ENCODE measurements at regions not wholly inside any gene's neighbourhood (a gene's known extent, or its start where the extent isn't known, plus 50 kb on each side); places are given as distances from the start of the nearest gene placed in this dataset.

GRCh38 chr4:138756519-138756918 is 259.1 kb upstream of the NOCT start:
- DNase-seq (ENCODE audit: low read depth, low spot score) = no peak

- no peak for DNase-seq (ENCODE audit: low read depth, low spot score)
These were observed 264.3 kb upstream of the NOCT start for GRCh38 chr4:138751309-138751708.

- no peak for DNase-seq (ENCODE audit: low read depth, low spot score)
These were observed 266.3 kb upstream of the NOCT start for GRCh38 chr4:138749303-138749702.

GRCh38 chr4:138741766-138742377 is 273.7 kb upstream of the NOCT start:
- no peak for DNase-seq (ENCODE audit: low read depth, low spot score)

- no peak for DNase-seq (ENCODE audit: low read depth, low spot score)
These were observed 274.5 kb upstream of the NOCT start for GRCh38 chr4:138740816-138741745.

- no peak for DNase-seq (ENCODE audit: low read depth, low spot score)
These were observed 279.2 kb upstream of the NOCT start for GRCh38 chr4:138736362-138736761.

GRCh38 chr4:138734746-138735145 is 280.8 kb upstream of the NOCT start:
- DNase-seq (ENCODE audit: low read depth, low spot score) = peak; percentile 17

GRCh38 chr4:138728566-138728965 is 287.0 kb upstream of the NOCT start:
- DNase-seq (ENCODE audit: low read depth, low spot score) = no peak

- no peak for DNase-seq (ENCODE audit: low read depth, low spot score)
These were observed 287.9 kb upstream of the NOCT start for GRCh38 chr4:138727731-138728130.

- DNase-seq (ENCODE audit: low read depth, low spot score) = no peak
These were observed 291.1 kb upstream of the NOCT start for GRCh38 chr4:138724530-138724929.

- DNase-seq (ENCODE audit: low read depth, low spot score) = no peak
These were observed 298.8 kb upstream of the NOCT start for GRCh38 chr4:138716559-138717335.

GRCh38 chr4:138710297-138710696 is 305.3 kb upstream of the NOCT start:
- no peak for DNase-seq (ENCODE audit: low read depth, low spot score)

GRCh38 chr4:138709859-138710258 is 305.7 kb upstream of the NOCT start:
- DNase-seq (ENCODE audit: low read depth, low spot score) = no peak

- DNase-seq (ENCODE audit: low read depth, low spot score) = no peak
These were observed 307.6 kb upstream of the NOCT start for GRCh38 chr4:138707746-138708677.

GRCh38 chr4:138706201-138706600 is 309.4 kb upstream of the NOCT start:
- DNase-seq (ENCODE audit: low read depth, low spot score) = no peak

- DNase-seq (ENCODE audit: low read depth, low spot score) = no peak
These were observed 313.3 kb upstream of the NOCT start for GRCh38 chr4:138702190-138702824.

- no peak for DNase-seq (ENCODE audit: low read depth, low spot score)
These were observed 316.9 kb upstream of the NOCT start for GRCh38 chr4:138698641-138699040.

- DNase-seq (ENCODE audit: low read depth, low spot score) = no peak
These were observed 317.7 kb upstream of the NOCT start for GRCh38 chr4:138697851-138698250.

GRCh38 chr4:138696771-138697170 is 318.8 kb upstream of the NOCT start:
- no peak for DNase-seq (ENCODE audit: low read depth, low spot score)

- no peak for DNase-seq (ENCODE audit: low read depth, low spot score)
These were observed 319.5 kb upstream of the NOCT start for GRCh38 chr4:138696058-138696457.

- no peak for DNase-seq (ENCODE audit: low read depth, low spot score)
These were observed 322.1 kb upstream of the NOCT start for GRCh38 chr4:138693526-138693925.
